ENCODE measurements at regions not wholly inside any gene's neighbourhood (a gene's known extent, or its start where the extent isn't known, plus 50 kb on each side); places are given as distances from the start of the nearest gene placed in this dataset.

GRCh38 chr1:173315296-173315695, 108.2 kb upstream of the TNFSF4 start:
- TF ChIP-seq, protein P1, sequence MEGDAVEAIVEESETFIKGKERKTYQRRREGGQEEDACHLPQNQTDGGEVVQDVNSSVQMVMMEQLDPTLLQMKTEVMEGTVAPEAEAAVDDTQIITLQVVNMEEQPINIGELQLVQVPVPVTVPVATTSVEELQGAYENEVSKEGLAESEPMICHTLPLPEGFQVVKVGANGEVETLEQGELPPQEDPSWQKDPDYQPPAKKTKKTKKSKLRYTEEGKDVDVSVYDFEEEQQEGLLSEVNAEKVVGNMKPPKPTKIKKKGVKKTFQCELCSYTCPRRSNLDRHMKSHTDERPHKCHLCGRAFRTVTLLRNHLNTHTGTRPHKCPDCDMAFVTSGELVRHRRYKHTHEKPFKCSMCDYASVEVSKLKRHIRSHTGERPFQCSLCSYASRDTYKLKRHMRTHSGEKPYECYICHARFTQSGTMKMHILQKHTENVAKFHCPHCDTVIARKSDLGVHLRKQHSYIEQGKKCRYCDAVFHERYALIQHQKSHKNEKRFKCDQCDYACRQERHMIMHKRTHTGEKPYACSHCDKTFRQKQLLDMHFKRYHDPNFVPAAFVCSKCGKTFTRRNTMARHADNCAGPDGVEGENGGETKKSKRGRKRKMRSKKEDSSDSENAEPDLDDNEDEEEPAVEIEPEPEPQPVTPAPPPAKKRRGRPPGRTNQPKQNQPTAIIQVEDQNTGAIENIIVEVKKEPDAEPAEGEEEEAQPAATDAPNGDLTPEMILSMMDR (IDR thresholded peaks at IDR 0.05; ENCODE audit: poor library complexity) = no peak
- no peak for TF ChIP-seq EZH2 (IDR thresholded peaks at IDR 0.05; ENCODE audit: borderline replicate concordance)
- no peak for TF ChIP-seq EZH2phosphoT487 (IDR thresholded peaks at IDR 0.05; ENCODE audit: low read depth, severe bottlenecking, unreplicated experiment)
